ENCODE measurements at regions not wholly inside any gene's neighbourhood (a gene's known extent, or its start where the extent isn't known, plus 50 kb on each side); places are given as distances from the start of the nearest gene placed in this dataset.

DNA sequence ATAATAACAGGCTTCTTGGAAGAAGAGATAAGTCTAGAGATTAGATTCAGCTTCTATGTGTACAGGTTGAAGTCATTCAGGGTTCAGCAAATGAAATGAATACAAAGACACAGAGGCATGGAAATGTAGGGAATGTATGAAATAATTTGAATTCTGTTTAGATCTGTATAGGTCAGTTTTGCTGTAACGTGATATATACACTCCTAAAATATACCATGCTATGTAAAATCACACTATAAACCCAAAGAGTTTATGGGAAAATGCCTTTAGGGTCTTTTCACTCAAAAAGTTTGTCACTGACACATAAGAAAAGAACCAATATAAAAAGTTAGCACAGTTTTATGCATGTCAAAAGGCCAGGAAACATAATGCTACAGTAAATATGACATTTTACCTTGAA, 854.0 kb downstream of the LRFN5 start:
- TF ChIP-seq, protein P1, sequence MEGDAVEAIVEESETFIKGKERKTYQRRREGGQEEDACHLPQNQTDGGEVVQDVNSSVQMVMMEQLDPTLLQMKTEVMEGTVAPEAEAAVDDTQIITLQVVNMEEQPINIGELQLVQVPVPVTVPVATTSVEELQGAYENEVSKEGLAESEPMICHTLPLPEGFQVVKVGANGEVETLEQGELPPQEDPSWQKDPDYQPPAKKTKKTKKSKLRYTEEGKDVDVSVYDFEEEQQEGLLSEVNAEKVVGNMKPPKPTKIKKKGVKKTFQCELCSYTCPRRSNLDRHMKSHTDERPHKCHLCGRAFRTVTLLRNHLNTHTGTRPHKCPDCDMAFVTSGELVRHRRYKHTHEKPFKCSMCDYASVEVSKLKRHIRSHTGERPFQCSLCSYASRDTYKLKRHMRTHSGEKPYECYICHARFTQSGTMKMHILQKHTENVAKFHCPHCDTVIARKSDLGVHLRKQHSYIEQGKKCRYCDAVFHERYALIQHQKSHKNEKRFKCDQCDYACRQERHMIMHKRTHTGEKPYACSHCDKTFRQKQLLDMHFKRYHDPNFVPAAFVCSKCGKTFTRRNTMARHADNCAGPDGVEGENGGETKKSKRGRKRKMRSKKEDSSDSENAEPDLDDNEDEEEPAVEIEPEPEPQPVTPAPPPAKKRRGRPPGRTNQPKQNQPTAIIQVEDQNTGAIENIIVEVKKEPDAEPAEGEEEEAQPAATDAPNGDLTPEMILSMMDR (IDR thresholded peaks at IDR 0.05 in 4 of 5, conservative IDR thresholded peaks at IDR 0.05 in 1 of 5), result no peak
- no peak for TF ChIP-seq POLR2A (IDR thresholded peaks at IDR 0.05)

Data from gastrocnemius medialis (tissue), 4 donors.